Adipocyte (in vitro differentiated cells): ENCODE measurements at regions not wholly inside any gene's neighbourhood (a gene's known extent, or its start where the extent isn't known, plus 50 kb on each side); places are given as distances from the start of the nearest gene placed in this dataset.
"Not testable (repeated sequence)": the region's sequence is repeated elsewhere in the genome, so short reads cannot be mapped to it uniquely, and the experiment has no call there.

Experiments used
- DNase-seq: peaks from one replicate; pipeline ENCODE4 v3.0.0-alpha.2; 2015; ENCODE audit warnings: low read depth
- H3K27me3 ChIP-seq: replicated peaks from 2 replicates; pipeline ENCODE4 v1.7.0; 2013; ENCODE audit warnings: mild to moderate bottlenecking, low read length, moderate library complexity; ENCODE audit not compliant: control insufficient read depth, insufficient read depth
- H3K36me3 ChIP-seq: 2 replicates; pipeline ENCODE4 v1.7.0; 2013; ENCODE audit warnings: low read length, mild to moderate bottlenecking, moderate library complexity; ENCODE audit not compliant: control insufficient read depth, insufficient read depth, severe bottlenecking
- H3K4me1 ChIP-seq: 2 replicates; pipeline ENCODE4 v1.7.0; 2013; ENCODE audit warnings: mild to moderate bottlenecking, low read length, moderate library complexity; ENCODE audit not compliant: control insufficient read depth, insufficient read depth
- H3K4me3 ChIP-seq: 2 replicates; pipeline ENCODE4 v1.7.0; 2013; ENCODE audit warnings: mild to moderate bottlenecking, low read length, moderate library complexity
- H3K9ac ChIP-seq: 2 replicates; pipeline ENCODE4 v1.7.0; 2013; ENCODE audit warnings: mild to moderate bottlenecking, low read length, moderate library complexity
- H3K9me3 ChIP-seq: 2 replicates; pipeline ENCODE4 v1.7.0; 2013; ENCODE audit warnings: mild to moderate bottlenecking, low read length, moderate library complexity; ENCODE audit not compliant: control insufficient read depth

DNA sequence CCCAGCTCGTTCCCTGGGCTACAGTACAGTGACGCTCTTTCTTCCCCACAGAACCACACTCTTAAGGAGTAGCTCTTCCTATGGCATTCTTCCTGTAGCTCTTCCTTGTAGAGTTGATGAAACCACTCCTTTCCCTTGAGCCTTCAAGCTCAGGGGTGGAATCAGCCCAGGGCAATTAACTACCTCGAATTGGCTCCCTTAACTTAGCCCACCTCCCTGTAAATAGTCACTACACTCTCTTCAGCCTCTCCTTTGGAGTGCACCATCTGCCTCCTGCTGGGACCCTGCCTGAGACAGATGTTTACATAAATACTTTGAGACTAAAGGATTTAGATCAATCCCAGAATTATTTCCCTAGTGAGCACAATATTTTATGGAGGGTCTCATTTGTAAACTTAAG lies 537.8 kb upstream of the AUTS2 start:
- Histone ChIP-seq H3K9ac (no peak overlapping the region), H3K27me3 (no peaks in the 10 kb centered on the region), H3K9me3 (peaks cover 11% of the 10 kb centered on the region), H3K36me3 (no peaks in the 10 kb centered on the region), H3K4me1 (no peaks in the 10 kb centered on the region), H3K4me3 (no peak overlapping the region)
- DNase-seq: no peak

- H3K9me3 ChIP-seq: peaks cover 7% of the 10 kb centered on the region
- H3K4me1 ChIP-seq: no peaks in the 10 kb centered on the region
- no peaks in the 10 kb centered on the region for H3K27me3 ChIP-seq
- DNase-seq: peak; percentile 9
- H3K36me3 ChIP-seq: no peaks in the 10 kb centered on the region
- H3K9ac ChIP-seq: no peak overlapping the region
- H3K4me3 ChIP-seq: no peak overlapping the region
Observed at GRCh38 chr7:69062020-69062765, 536.1 kb upstream of the AUTS2 start.

- no peaks in the 10 kb centered on the region for H3K36me3 ChIP-seq
- H3K9ac ChIP-seq: no peak overlapping the region
- peaks cover 6% of the 10 kb centered on the region for H3K9me3 ChIP-seq
- no peaks in the 10 kb centered on the region for H3K27me3 ChIP-seq
- H3K4me3 ChIP-seq: no peak overlapping the region
- H3K4me1 ChIP-seq: no peaks in the 10 kb centered on the region
- DNase-seq: no peak
Observed at GRCh38 chr7:69067397-69067796, 530.9 kb upstream of the AUTS2 start.

GRCh38 chr7:69070476-69070875 lies 527.8 kb upstream of the AUTS2 start:
- DNase-seq: no peak
- Histone ChIP-seq H3K4me3 (no peak overlapping the region), H3K4me1 (no peaks in the 10 kb centered on the region)

GRCh38 chr7:69076566-69076965 lies 521.7 kb upstream of the AUTS2 start:
- DNase-seq: no peak
- H3K4me3 ChIP-seq: no peak overlapping the region
- no peaks in the 10 kb centered on the region for H3K27me3 ChIP-seq
- peaks cover 8% of the 10 kb centered on the region for H3K9me3 ChIP-seq
- H3K36me3 ChIP-seq: no peaks in the 10 kb centered on the region
- H3K9ac ChIP-seq: no peak overlapping the region
- H3K4me1 ChIP-seq: peaks cover 13% of the 10 kb centered on the region

More at GRCh38 chr7:69070476-69070875, 527.8 kb upstream of the AUTS2 start:
- H3K9ac ChIP-seq: no peak overlapping the region
- H3K36me3 ChIP-seq: no peaks in the 10 kb centered on the region
- peaks cover 6% of the 10 kb centered on the region for H3K9me3 ChIP-seq
- H3K27me3 ChIP-seq: no peaks in the 10 kb centered on the region

DNA sequence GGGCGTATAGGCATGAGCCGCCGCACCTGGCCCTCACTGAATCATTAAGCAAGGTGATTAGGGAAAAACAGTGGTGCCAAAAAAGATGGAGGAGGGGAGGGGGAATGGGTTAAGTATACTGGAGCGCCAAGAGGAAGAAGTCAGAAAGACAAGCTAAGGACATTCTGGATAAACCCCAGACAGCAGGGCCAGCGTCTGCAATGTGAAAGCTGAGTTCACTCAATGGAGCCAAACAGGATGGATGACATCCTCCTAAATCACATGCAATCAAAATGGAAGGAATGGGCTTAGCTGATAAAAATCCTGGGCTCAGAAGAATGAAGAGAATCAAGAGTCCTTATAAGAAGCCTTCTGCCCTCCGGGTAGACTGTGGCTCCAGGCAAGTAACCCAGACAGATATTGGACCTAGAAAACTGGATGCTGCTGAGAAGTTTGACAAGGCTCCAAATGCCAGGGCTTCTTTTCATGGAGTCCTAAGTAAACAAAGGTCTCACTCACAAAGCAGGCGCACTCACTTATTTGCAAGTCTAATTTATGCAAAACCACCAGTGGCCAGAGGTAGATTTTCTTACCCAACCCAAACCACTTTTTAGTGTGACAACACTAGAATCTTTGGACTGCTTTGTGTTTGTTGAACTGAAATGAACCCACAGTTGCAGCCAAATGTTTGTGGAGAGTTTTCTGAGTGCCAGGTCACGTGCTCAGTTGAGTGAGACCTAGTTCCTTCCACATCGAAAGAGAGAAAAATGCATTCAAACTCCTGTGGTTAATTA lies 519.1 kb upstream of the AUTS2 start:
- H3K4me1 ChIP-seq: peaks cover 13% of the 10 kb centered on the region
- peak overlapping the region; percentile 29 for H3K9ac ChIP-seq
- DNase-seq: peak; percentile 28
- H3K4me3 ChIP-seq: peak overlapping the region; percentile 35
- peaks cover 5% of the 10 kb centered on the region for H3K9me3 ChIP-seq
- H3K27me3 ChIP-seq: no peaks in the 10 kb centered on the region
- H3K36me3 ChIP-seq: no peaks in the 10 kb centered on the region

DNA sequence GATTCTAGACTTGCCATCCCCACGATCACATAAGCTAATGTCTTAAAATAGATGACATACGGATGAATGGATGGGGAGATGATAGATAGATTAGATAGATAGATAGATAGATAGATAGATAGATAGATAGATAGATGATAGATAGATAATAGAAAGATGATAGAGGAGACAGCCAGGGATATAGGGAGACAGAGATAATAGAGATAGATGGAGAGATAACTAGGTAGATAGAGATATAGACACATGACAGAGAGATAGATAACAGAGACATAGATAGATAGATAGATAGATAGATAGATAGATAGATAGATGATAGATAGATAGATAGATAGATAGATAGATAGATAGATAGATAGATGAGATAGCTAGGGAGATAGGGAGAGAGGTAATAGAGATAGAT lies 511.0 kb upstream of the AUTS2 start:
- H3K4me1 ChIP-seq, H3K9ac ChIP-seq, H3K9me3 ChIP-seq, DNase-seq, H3K4me3 ChIP-seq, H3K36me3 ChIP-seq, H3K27me3 ChIP-seq: not testable (repeated sequence)

GRCh38 chr7:69088185-69088584 lies 510.1 kb upstream of the AUTS2 start:
- H3K27me3 ChIP-seq: no peaks in the 10 kb centered on the region
- no peaks in the 10 kb centered on the region for H3K36me3 ChIP-seq
- H3K4me3 ChIP-seq: no peak overlapping the region
- H3K9me3 ChIP-seq: peaks cover 5% of the 10 kb centered on the region
- DNase-seq: no peak
- H3K9ac ChIP-seq: no peak overlapping the region
- peaks cover 4% of the 10 kb centered on the region for H3K4me1 ChIP-seq

- no peak for DNase-seq
- peaks cover 25% of the 10 kb centered on the region for H3K9me3 ChIP-seq
- no peak overlapping the region for H3K4me3 ChIP-seq
- H3K36me3 ChIP-seq: no peaks in the 10 kb centered on the region
- no peak overlapping the region for H3K9ac ChIP-seq
- H3K27me3 ChIP-seq: no peaks in the 10 kb centered on the region
- H3K4me1 ChIP-seq: peaks cover 4% of the 10 kb centered on the region
Observed at GRCh38 chr7:69090936-69091335, 507.3 kb upstream of the AUTS2 start.

DNA sequence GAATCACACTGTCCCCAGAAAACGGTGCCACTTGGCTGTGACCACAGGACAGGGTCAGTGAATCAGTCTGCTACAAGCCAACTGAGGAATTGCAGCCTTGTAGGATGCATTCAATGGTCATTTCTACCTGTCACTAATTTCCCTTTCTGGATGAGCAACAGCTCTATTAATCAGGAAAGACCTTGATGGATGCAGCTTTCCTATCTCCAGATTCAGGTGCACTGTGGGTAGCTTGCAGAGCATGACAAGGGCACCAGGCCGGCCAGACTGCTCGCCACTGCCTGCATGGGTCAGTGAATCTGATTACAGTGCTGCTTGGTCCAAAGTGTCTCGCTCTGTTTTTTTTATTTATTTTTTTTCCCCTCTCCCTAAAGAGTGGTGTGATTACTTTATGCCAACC lies 506.8 kb upstream of the AUTS2 start:
- Histone ChIP-seq H3K4me3 (no peak overlapping the region), H3K27me3 (no peaks in the 10 kb centered on the region), H3K4me1 (peaks cover 4% of the 10 kb centered on the region), H3K36me3 (no peaks in the 10 kb centered on the region), H3K9me3 (peaks cover 25% of the 10 kb centered on the region), H3K9ac (no peak overlapping the region)
- no peak for DNase-seq

GRCh38 chr7:69095127-69095526 lies 503.1 kb upstream of the AUTS2 start:
- H3K4me1 ChIP-seq: peaks cover 4% of the 10 kb centered on the region
- no peak overlapping the region for H3K4me3 ChIP-seq
- H3K9me3 ChIP-seq: peaks cover 25% of the 10 kb centered on the region
- no peaks in the 10 kb centered on the region for H3K27me3 ChIP-seq
- no peak overlapping the region for H3K9ac ChIP-seq
- H3K36me3 ChIP-seq: no peaks in the 10 kb centered on the region
- no peak for DNase-seq
